Hepatocyte (in vitro differentiated cells): ENCODE measurements at regions not wholly inside any gene's neighbourhood (a gene's known extent, or its start where the extent isn't known, plus 50 kb on each side); places are given as distances from the start of the nearest gene placed in this dataset.

Experiments used
- DNase-seq: peaks from one replicate; pipeline ENCODE4 v3.0.0-alpha.2; 2016; ENCODE audit warnings: low spot score
- H2AFZ ChIP-seq: fragments of 200-600 bp; sonication (generic); 2 replicates; pipeline ENCODE4 v1.6.0; 2016; ENCODE audit warnings: antibody characterized with exemption, mild to moderate bottlenecking
- H3K27ac ChIP-seq: fragments of 200-600 bp; sonication (generic); 2 replicates; pipeline ENCODE4 v1.5.1; 2016; ENCODE audit warnings: mild to moderate bottlenecking
- H3K27me3 ChIP-seq: fragments of 200-600 bp; sonication (generic); 2 replicates; pipeline ENCODE4 v1.6.1; 2016
- H3K36me3 ChIP-seq: fragments of 200-600 bp; sonication (generic); replicated peaks from 2 replicates; pipeline ENCODE4 v1.5.1; 2016; ENCODE audit warnings: low read depth; ENCODE audit not compliant: insufficient read depth
- H3K4me1 ChIP-seq: fragments of 200-600 bp; sonication (generic); 2 replicates; pipeline ENCODE4 v1.5.1; 2016; ENCODE audit warnings: mild to moderate bottlenecking, moderate library complexity; ENCODE audit not compliant: insufficient read depth
- H3K4me2 ChIP-seq: fragments of 200-600 bp; sonication (generic); 2 replicates; pipeline ENCODE4 v1.6.0; 2016
- H3K4me3 ChIP-seq: fragments of 200-600 bp; sonication (generic); 2 replicates; pipeline ENCODE4 v1.5.1; 2016; ENCODE audit warnings: mild to moderate bottlenecking
- H3K79me2 ChIP-seq: fragments of 200-600 bp; sonication (generic); 2 replicates; pipeline ENCODE4 v1.6.0; 2017; ENCODE audit warnings: mild to moderate bottlenecking
- H3K9me2 ChIP-seq: fragments of 200-600 bp; sonication (generic); replicated peaks from 2 replicates; pipeline ENCODE4 v1.6.0; 2017; ENCODE audit warnings: mild to moderate bottlenecking; ENCODE audit not compliant: insufficient read depth
- H3K9me3 ChIP-seq: fragments of 200-600 bp; sonication (generic); 2 replicates; pipeline ENCODE4 v1.5.1; 2016; ENCODE audit warnings: low read depth, mild to moderate bottlenecking
- H4K20me1 ChIP-seq: fragments of 200-600 bp; sonication (generic); 2 replicates; pipeline ENCODE4 v1.6.0; 2016; ENCODE audit warnings: mild to moderate bottlenecking; ENCODE audit not compliant: insufficient read depth, poor library complexity, severe bottlenecking
- CTCF ChIP-seq: fragments of 200-600 bp; sonication (generic); IDR thresholded peaks from 2 replicates; pipeline ENCODE4 v1.5.1; 2016; ENCODE audit warnings: antibody characterized with exemption, mild to moderate bottlenecking; ENCODE audit not compliant: poor library complexity
- EZH2 ChIP-seq: fragments of 200-600 bp; sonication (generic); IDR thresholded peaks from 2 replicates; pipeline ENCODE4 v1.6.1; 2016; ENCODE audit warnings: antibody characterized with exemption, mild to moderate bottlenecking, borderline replicate concordance
- EZH2phosphoT487 ChIP-seq: fragments of 200-600 bp; sonication (generic); IDR thresholded peaks from one replicate; pipeline ENCODE4 v1.6.1; 2018; ENCODE audit warnings: antibody characterized with exemption, mild to moderate bottlenecking, low read depth, moderate library complexity; ENCODE audit not compliant: unreplicated experiment, severe bottlenecking
- WGBS: methylation state at CpG from one replicate; pipeline ENCODE4 v1.1.6; 2016; ENCODE audit warnings: low lambda C conversion rate; ENCODE audit errors: missing lambda C conversion rate; 5-methylcytosine and 5-hydroxymethylcytosine counted together

GRCh38 chr11:71329786-71330185 is 77.4 kb upstream of the SHANK2 start:
- H2AFZ ChIP-seq: no peak overlapping the region
- DNase-seq: no peak
- 86% methylated on average over 5 of the region's 5 CpGs for WGBS

GRCh38 chr11:71329165-71329510 is 76.8 kb upstream of the SHANK2 start:
- H3K4me2 ChIP-seq: no peak overlapping the region
- no peak overlapping the region for H3K27ac ChIP-seq
- H3K4me1 ChIP-seq: no peaks in the 10 kb centered on the region
- TF ChIP-seq EZH2 (no peak), CTCF (no peak), EZH2phosphoT487 (no peak)
- no peaks in the 10 kb centered on the region for H3K27me3 ChIP-seq
- DNase-seq: no peak
- no peaks in the 10 kb centered on the region for H3K9me3 ChIP-seq
- H3K9me2 ChIP-seq: no peaks in the 10 kb centered on the region
- no peaks in the 10 kb centered on the region for H3K79me2 ChIP-seq
- no peak overlapping the region for H3K4me3 ChIP-seq
- no peaks in the 10 kb centered on the region for H4K20me1 ChIP-seq
- no peaks in the 10 kb centered on the region for H3K36me3 ChIP-seq
- 84% methylated on average over 3 of the region's 3 CpGs for WGBS
- no peak overlapping the region for H2AFZ ChIP-seq

More at GRCh38 chr11:71329786-71330185, 77.4 kb upstream of the SHANK2 start:
- no peaks in the 10 kb centered on the region for H3K9me2 ChIP-seq
- H3K4me3 ChIP-seq: no peak overlapping the region
- H3K27me3 ChIP-seq: no peaks in the 10 kb centered on the region
- no peaks in the 10 kb centered on the region for H3K4me1 ChIP-seq
- H3K27ac ChIP-seq: no peak overlapping the region
- H4K20me1 ChIP-seq: no peaks in the 10 kb centered on the region
- H3K9me3 ChIP-seq: no peaks in the 10 kb centered on the region
- no peaks in the 10 kb centered on the region for H3K79me2 ChIP-seq
- H3K36me3 ChIP-seq: no peaks in the 10 kb centered on the region
- TF ChIP-seq EZH2: no peak
- no peak for TF ChIP-seq CTCF
- TF ChIP-seq EZH2phosphoT487: no peak
- no peak overlapping the region for H3K4me2 ChIP-seq

GRCh38 chr11:71327156-71328085 is 75.0 kb upstream of the SHANK2 start:
- H2AFZ ChIP-seq: no peak overlapping the region
- DNase-seq: no peak
- no peaks in the 10 kb centered on the region for H3K9me2 ChIP-seq
- no peaks in the 10 kb centered on the region for H3K27me3 ChIP-seq
- WGBS: 94% methylated on average over 20 of the region's 20 CpGs
- no peaks in the 10 kb centered on the region for H4K20me1 ChIP-seq
- TF ChIP-seq EZH2phosphoT487 (no peak), EZH2 (no peak), CTCF (no peak)
- H3K36me3 ChIP-seq: no peaks in the 10 kb centered on the region
- no peak overlapping the region for H3K4me2 ChIP-seq
- H3K27ac ChIP-seq: no peak overlapping the region
- no peaks in the 10 kb centered on the region for H3K79me2 ChIP-seq
- H3K4me3 ChIP-seq: no peak overlapping the region
- H3K9me3 ChIP-seq: no peaks in the 10 kb centered on the region
- no peaks in the 10 kb centered on the region for H3K4me1 ChIP-seq
